ENCODE measurements at regions not wholly inside any gene's neighbourhood (a gene's known extent, or its start where the extent isn't known, plus 50 kb on each side); places are given as distances from the start of the nearest gene placed in this dataset.

DNA sequence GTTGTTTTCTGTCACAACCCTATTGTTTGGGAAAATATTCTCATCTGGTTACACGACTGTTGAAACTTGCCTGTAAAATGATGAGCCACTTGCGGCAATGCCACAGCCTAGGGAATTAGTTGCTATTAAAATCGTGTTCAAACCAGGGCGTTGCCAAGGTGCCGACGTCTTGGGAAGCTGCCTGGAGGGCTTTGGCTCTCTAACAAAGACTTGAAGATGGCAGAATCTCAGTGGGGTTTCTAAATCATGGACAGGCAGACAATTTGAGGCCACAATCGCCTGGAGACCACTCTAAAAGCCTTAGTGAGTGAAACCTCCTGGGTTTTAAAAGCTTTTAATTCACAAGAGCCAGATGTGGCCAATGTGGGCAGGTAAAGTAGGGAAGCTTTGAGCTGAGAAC lies 117.2 kb upstream of the BMAL1 start:
- no peak overlapping the region for H3K27ac ChIP-seq
- no peak for TF ChIP-seq CTCF (conservative IDR thresholded peaks at IDR 0.05)

DNA sequence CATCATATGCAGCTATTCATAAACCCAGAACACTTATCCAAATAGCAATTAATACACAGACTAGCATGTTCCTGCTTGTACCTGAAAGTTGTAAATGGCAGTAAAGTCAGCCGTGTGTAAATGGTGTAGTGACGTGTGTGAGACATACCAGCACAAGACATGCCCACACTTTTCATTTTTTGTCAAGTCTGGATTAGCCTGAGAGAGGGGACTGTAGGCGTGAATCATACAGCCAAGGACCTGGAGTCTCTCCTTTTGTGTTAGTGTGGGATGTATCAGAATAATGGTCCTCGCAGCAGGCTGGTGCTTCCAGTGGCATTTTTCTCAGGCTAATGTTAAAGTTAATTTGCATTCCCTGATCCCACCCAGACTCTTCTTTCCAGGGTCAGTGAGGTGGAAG lies 116.8 kb upstream of the BMAL1 start:
- TF ChIP-seq CTCF (conservative IDR thresholded peaks at IDR 0.05) = no peak
- no peak overlapping the region for H3K27ac ChIP-seq

- no peak overlapping the region for H3K27ac ChIP-seq
- no peak for TF ChIP-seq CTCF (conservative IDR thresholded peaks at IDR 0.05)
These were observed 114.4 kb upstream of the BMAL1 start for GRCh38 chr11:13163158-13163557.

- no peak overlapping the region for H3K27ac ChIP-seq
- no peak for TF ChIP-seq CTCF (conservative IDR thresholded peaks at IDR 0.05)
These were observed 111.6 kb upstream of the BMAL1 start for GRCh38 chr11:13166036-13166435.

GRCh38 chr11:13168271-13168670 lies 109.3 kb upstream of the BMAL1 start:
- H3K27ac ChIP-seq = no peak overlapping the region
- TF ChIP-seq CTCF (conservative IDR thresholded peaks at IDR 0.05) = no peak

DNA sequence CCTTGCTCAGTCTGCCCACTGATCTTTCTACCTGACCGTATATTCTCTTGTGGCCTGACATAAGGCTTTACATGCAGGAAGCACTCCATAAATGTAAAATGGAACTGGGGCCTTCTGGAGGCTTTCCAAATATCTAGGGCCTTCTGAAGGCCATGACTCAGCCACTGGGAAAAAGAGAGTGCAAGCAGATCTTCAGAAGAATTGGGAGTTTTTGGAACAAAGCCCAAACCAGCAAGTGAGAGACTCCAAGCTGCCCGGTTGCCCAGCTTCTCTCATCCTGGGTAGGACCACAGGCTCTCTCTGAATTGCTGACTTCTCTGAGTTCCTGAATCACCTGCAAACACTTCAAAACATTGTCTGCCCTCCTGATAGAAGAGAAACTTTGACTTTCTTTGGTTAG lies 107.9 kb upstream of the BMAL1 start:
- TF ChIP-seq CTCF (conservative IDR thresholded peaks at IDR 0.05) = no peak
- H3K27ac ChIP-seq = no peak overlapping the region

DNA sequence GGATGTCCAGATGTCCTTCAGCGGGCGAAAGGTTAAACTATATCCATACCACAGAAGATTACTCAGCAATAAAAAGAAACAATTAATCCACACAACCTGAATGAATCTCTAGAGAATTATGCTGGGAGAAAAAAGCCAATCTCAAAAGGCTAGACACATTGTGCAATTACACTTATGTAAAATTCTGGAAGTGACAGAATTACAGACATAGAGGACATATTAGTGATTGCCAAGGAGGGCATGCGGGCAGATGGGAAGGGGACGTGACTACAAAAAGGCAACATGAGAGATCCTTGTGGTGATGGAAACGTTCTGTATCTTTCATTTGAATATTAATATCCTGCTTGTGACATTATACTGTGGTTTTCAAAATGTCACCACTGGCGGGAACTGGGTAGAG lies 103.5 kb upstream of the BMAL1 start:
- H3K27ac ChIP-seq = no peak overlapping the region
- no peak for TF ChIP-seq CTCF (conservative IDR thresholded peaks at IDR 0.05)

All from VCaP (cell line).